Epithelial cell of proximal tubule (primary cell): ENCODE measurements at regions not wholly inside any gene's neighbourhood (a gene's known extent, or its start where the extent isn't known, plus 50 kb on each side); places are given as distances from the start of the nearest gene placed in this dataset.

Experiments
- DNase-seq: peaks from one replicate; pipeline ENCODE4 v3.0.0-alpha.2; 2011; ENCODE audit warnings: low read depth
- H3K4me3 ChIP-seq: 2 replicates; pipeline ENCODE4 v1.5.1; 2011; ENCODE audit warnings: low read depth, mild to moderate bottlenecking, low read length
- CTCF ChIP-seq: conservative IDR thresholded peaks from 2 replicates; pipeline ENCODE4 v1.5.1; 2012; ENCODE audit warnings: low read depth, mild to moderate bottlenecking, low read length

- no peak for DNase-seq
- H3K4me3 ChIP-seq, result no peak overlapping the region
Measured at GRCh38 chr15:39173426-39173825, 407.5 kb upstream of the THBS1 start.

GRCh38 chr15:39174332-39174731 is 406.5 kb upstream of the THBS1 start:
- no peak for TF ChIP-seq CTCF
- no peak for DNase-seq
- no peak overlapping the region for H3K4me3 ChIP-seq

More at GRCh38 chr15:39173426-39173825, 407.5 kb upstream of the THBS1 start:
- no peak for TF ChIP-seq CTCF

- no peak overlapping the region for H3K4me3 ChIP-seq
- DNase-seq, result no peak
- no peak for TF ChIP-seq CTCF
Measured at GRCh38 chr15:39176030-39176429, 404.8 kb upstream of the THBS1 start.

GRCh38 chr15:39177561-39177960 is 403.3 kb upstream of the THBS1 start:
- no peak overlapping the region for H3K4me3 ChIP-seq
- no peak for TF ChIP-seq CTCF
- no peak for DNase-seq

- DNase-seq, result no peak
- TF ChIP-seq CTCF, result no peak
- no peak overlapping the region for H3K4me3 ChIP-seq
Measured at GRCh38 chr15:39180030-39180429, 400.8 kb upstream of the THBS1 start.

GRCh38 chr15:39180483-39180933 is 400.4 kb upstream of the THBS1 start:
- no peak for DNase-seq
- no peak for TF ChIP-seq CTCF
- H3K4me3 ChIP-seq, result no peak overlapping the region

- TF ChIP-seq CTCF, result no peak
- no peak overlapping the region for H3K4me3 ChIP-seq
- DNase-seq, result no peak
Measured at GRCh38 chr15:39181056-39181747, 399.7 kb upstream of the THBS1 start.
